ENCODE measurements at regions not wholly inside any gene's neighbourhood (a gene's known extent, or its start where the extent isn't known, plus 50 kb on each side); places are given as distances from the start of the nearest gene placed in this dataset.

GRCh38 chr15:81768773-81769172 is 277.0 kb downstream of the MEX3B start:
- no peak for TF ChIP-seq CTCF (IDR thresholded peaks at IDR 0.05; ENCODE audit: borderline replicate concordance, insufficient read depth, low read depth, low read length)
- H3K4me3 ChIP-seq (ENCODE audit: low read depth, low read length) = no peak overlapping the region

GRCh38 chr15:81766829-81767475 is 278.9 kb downstream of the MEX3B start:
- no peak overlapping the region for H3K4me3 ChIP-seq (ENCODE audit: low read depth, low read length)
- TF ChIP-seq CTCF (IDR thresholded peaks at IDR 0.05; ENCODE audit: borderline replicate concordance, insufficient read depth, low read depth, low read length) = no peak

GRCh38 chr15:81765816-81766215 is 280.0 kb downstream of the MEX3B start:
- TF ChIP-seq CTCF (IDR thresholded peaks at IDR 0.05; ENCODE audit: borderline replicate concordance, insufficient read depth, low read depth, low read length) = no peak
- H3K4me3 ChIP-seq (ENCODE audit: low read depth, low read length) = no peak overlapping the region

GRCh38 chr15:81763304-81763703 is 282.5 kb downstream of the MEX3B start:
- no peak for TF ChIP-seq CTCF (IDR thresholded peaks at IDR 0.05; ENCODE audit: borderline replicate concordance, insufficient read depth, low read depth, low read length)

GRCh38 chr15:81760686-81761085 is 285.1 kb downstream of the MEX3B start:
- H3K4me3 ChIP-seq (ENCODE audit: low read depth, low read length) = no peak overlapping the region
- no peak for TF ChIP-seq CTCF (IDR thresholded peaks at IDR 0.05; ENCODE audit: borderline replicate concordance, insufficient read depth, low read depth, low read length)

More at GRCh38 chr15:81763304-81763703, 282.5 kb downstream of the MEX3B start:
- no peak overlapping the region for H3K4me3 ChIP-seq (ENCODE audit: low read depth, low read length)

GRCh38 chr15:81758818-81759284 is 287.0 kb downstream of the MEX3B start:
- TF ChIP-seq CTCF (IDR thresholded peaks at IDR 0.05; ENCODE audit: borderline replicate concordance, insufficient read depth, low read depth, low read length) = no peak
- H3K4me3 ChIP-seq (ENCODE audit: low read depth, low read length) = no peak overlapping the region

GRCh38 chr15:81755626-81756025 is 290.2 kb downstream of the MEX3B start:
- no peak for TF ChIP-seq CTCF (IDR thresholded peaks at IDR 0.05; ENCODE audit: borderline replicate concordance, insufficient read depth, low read depth, low read length)

More at GRCh38 chr15:81755626-81756025, 290.2 kb downstream of the MEX3B start:
- no peak overlapping the region for H3K4me3 ChIP-seq (ENCODE audit: low read depth, low read length)
